KBM-7 (cell line): ENCODE measurements at regions not wholly inside any gene's neighbourhood (a gene's known extent, or its start where the extent isn't known, plus 50 kb on each side); places are given as distances from the start of the nearest gene placed in this dataset.

Experiments
- DNase-seq: peaks from one replicate; pipeline ENCODE4 v3.0.0-alpha.2; 2015
- in situ Hi-C: fragments of 300-500 bp; cut with MboI; formaldehyde crosslinking; loops from 2 replicates; pipeline ENCODE4 v1.14.3; 2020; ENCODE audit warnings: low sequenced_read_pairs, low pct_unique_long_range_greater_than_20kb, mixed read lengths

GRCh38 chr15:98231696-98232440 is 271.4 kb downstream of the ARRDC4 start:
- no peak for DNase-seq
- in situ Hi-C loops = no loop called here

DNA sequence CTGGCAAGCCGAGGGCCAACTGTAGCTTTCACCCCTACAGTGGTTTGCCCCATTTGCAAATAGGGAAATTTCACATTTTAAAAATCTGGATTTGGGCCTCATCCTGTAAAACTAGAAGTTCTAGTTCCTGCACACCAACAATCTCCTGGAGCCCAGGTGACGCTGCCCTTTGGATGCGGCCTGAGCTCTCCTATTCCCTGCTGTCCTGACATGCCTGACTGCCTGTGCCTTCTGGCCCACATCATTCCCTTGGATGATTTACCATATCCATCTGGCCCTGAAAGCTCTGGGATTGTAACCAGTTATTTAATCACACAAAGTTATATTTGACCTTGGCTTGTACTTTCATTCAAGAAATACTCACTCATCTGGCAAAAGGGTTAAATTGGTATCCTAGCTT is 272.3 kb downstream of the ARRDC4 start:
- no peak for DNase-seq
- in situ Hi-C loops = no loop called here

GRCh38 chr15:98233873-98234272 is 273.4 kb downstream of the ARRDC4 start:
- in situ Hi-C loops = no loop called here
- no peak for DNase-seq

DNA sequence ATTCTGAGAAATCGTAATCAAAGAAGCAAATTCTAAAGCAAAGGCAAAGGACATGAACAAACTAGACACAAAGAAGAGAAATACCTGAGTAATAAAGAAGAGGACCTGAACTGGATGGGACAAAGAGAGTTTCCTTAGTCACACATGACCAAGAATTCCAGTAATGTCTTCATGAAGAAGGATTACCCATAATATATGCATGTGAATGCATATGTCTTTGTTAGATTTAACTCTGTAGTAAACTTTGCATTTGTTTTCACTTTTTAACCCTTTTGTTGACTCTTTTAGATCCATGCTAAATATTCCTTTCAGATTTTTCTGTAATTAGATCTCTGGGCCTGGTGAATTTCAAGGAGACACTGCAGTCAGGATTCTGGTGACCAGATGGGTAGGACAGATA is 279.8 kb downstream of the ARRDC4 start:
- in situ Hi-C loops = no loop called here
- DNase-seq = no peak

GRCh38 chr15:98241032-98241554 is 280.6 kb downstream of the ARRDC4 start:
- in situ Hi-C loops = no loop called here
- no peak for DNase-seq

DNA sequence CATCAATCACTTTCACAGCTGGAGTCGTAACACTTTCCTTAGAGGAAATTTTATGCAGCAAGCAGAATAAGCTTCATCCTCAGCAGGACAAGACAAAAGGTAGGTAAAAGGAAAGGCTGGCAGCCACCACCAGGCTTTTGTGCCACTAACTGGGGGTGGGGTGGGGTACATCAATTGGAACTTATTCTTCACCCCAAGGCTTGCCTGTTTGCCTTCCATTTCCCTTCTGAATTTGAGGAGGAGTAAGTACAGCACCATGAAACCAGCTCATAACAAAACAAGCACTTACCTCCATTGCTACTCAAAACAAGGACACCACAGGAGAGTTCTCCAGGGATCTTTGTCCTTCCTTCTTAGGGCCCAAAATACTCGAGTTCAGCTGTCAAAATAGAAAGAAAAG is 296.8 kb downstream of the ARRDC4 start:
- in situ Hi-C loops = no loop called here
- no peak for DNase-seq

DNA sequence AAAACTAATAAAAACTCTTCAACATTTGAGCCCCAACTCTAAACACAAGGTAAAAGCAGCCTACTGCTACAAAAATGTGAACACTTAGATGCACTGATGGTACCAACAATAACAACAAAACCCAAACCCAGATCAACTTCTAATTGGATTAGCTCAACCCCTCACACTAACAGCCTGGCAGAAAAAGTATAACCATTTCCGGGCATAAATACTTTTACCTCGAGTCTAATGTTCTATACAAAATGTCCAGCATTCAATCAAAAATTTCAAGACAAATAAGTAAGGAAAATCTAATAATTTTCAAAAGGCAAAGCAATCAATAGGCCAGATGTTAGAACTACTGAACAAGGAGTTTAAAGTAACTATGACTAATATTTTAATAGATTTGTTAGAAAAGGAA is 303.3 kb downstream of the ARRDC4 start:
- in situ Hi-C loops = no loop called here
- no peak for DNase-seq

GRCh38 chr15:98266295-98266694 is 305.8 kb downstream of the ARRDC4 start:
- DNase-seq = no peak
- in situ Hi-C loops = no loop called here

DNA sequence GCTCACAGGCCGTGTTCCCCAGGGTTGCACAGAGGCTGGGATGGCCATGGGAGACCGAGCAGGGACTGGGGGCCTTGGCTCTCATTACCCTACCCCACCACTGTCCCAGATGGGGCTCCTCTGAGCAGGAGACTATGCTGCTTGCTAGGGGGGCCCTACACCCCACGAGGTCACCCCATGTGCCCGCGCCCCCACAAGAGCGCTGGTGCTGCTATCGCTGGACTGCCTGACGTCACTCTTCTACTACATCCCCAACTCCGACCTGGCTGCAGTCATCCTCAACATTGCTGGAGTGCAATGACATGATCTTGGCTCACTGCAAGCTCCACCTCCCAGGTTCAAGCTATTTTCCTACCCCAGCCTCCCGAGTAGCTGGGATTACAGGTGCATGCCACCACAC is 307.7 kb downstream of the ARRDC4 start:
- in situ Hi-C loops = no loop called here

GRCh38 chr15:98272625-98273024 is 312.1 kb downstream of the ARRDC4 start:
- in situ Hi-C loops = no loop called here
- no peak for DNase-seq

More for the DNA sequence above, 307.7 kb downstream of the ARRDC4 start:
- DNase-seq = no peak

DNA sequence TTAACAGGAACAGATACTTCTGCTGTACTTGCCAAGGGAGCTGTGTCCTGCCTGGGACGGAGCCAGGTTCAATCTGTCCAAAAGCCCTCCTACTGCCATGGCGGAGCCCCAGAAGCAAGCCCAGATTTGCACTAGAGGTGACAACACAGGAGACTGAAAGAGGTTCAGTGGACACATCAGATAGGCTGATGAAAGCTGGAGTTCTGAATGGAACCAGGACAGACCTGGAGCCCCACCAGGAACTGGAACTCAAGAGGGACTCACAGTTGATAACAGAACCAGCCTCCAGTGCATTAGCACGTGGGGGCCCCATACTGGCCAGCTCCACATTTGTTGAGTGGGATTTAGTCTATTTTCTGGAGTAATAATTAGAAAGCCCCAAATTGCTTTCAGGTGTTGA is 315.5 kb downstream of the ARRDC4 start:
- in situ Hi-C loops = no loop called here
- no peak for DNase-seq

DNA sequence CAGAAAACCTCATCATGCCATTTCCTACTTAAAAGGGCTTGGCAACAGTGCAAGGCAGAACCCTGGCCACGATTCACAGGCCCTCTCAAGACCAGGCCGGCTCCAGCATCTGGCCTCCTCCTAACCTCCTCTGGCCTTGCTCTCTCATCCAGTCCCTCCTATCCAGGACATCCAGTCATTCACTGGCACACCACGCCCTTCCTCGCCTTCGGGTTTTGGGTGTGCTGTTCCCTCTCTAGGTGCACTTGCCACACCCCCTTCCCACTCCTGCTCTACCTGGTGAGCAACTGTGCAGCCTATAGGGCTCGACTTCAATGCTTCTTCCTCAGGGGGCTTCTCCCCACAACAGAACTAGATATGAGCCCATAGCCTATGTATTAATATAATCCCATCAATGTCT is 317.1 kb downstream of the ARRDC4 start:
- no peak for DNase-seq
- in situ Hi-C loops = no loop called here

- in situ Hi-C loops = no loop called here
- DNase-seq = no peak
These were observed 319.9 kb downstream of the ARRDC4 start for GRCh38 chr15:98280284-98280975.

DNA sequence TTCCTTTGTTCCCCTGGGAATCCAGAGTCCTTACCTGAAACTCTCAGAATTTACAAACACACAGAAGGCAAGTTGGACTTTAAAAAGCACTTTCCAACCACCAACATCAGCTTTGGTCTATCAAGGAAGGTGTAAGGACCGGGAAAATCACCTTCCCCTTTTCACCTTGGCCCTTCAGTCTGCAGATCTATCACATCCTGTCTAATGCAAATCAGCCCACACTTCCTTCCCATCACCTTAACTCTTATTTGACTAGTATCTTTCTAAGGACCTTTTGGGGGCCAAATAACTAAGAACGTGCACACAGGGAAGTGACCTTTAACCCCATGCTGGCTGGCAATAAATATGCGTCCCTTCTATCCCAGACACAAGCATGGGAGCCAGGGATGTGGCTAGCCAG is 320.6 kb downstream of the ARRDC4 start:
- no peak for DNase-seq
- in situ Hi-C loops = no loop called here

- in situ Hi-C loops = no loop called here
- no peak for DNase-seq
These were observed 322.3 kb downstream of the ARRDC4 start for GRCh38 chr15:98282656-98283332.

DNA sequence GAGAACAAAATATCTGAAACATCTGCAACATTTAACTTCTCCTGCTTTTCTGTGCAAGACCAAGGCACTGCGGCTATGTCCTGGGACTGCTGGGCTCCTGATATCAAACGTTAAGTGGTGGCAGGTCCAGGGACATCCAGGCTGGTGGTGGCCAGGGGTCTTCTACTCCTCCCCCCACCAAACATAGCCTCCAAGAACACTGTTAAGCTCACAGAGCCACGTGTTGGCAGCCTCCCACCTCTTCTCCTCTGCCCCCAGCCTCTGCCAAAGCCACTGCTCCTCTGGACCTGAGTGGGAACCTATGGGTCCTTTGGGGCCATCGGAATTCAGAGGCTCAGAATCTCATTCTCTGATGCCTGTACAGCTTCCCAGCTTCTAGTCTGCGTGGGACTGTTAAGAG is 325.7 kb downstream of the ARRDC4 start:
- DNase-seq = no peak
- in situ Hi-C loops = no loop called here

- no peak for DNase-seq
- in situ Hi-C loops = no loop called here
These were observed 326.3 kb downstream of the ARRDC4 start for GRCh38 chr15:98286831-98287230.

DNA sequence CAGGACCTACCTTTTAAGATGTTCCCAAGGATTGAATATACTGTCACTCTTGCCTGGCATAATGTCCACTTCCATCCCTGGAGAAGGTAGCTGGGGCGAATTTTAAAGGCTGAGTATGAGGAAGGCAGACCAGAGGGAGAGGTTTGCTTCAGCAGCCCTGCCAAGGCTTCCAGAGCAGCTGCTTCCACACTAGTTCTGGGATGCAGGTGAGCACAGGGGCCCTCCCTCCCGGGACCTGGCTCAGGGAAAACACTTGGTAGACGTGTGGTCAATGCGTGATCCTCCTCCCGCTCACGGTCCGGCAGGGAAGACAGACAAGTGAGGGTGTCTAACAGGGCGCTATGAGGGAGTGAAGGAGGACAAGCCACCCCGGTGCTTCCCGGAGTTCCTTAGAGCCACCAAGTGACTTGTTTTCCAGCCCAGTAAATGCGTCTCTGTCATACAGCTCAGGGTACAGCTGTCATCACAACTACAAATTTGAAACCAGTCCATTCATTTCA is 327.6 kb downstream of the ARRDC4 start:
- DNase-seq = no peak
- in situ Hi-C loops = no loop called here

- no peak for DNase-seq
- in situ Hi-C loops = no loop called here
These were observed 329.2 kb downstream of the ARRDC4 start for GRCh38 chr15:98289747-98290146.
